Liver (tissue), 8 donors: ENCODE measurements at regions not wholly inside any gene's neighbourhood (a gene's known extent, or its start where the extent isn't known, plus 50 kb on each side); places are given as distances from the start of the nearest gene placed in this dataset.
"Not testable (repeated sequence)": the region's sequence is repeated elsewhere in the genome, so short reads cannot be mapped to it uniquely, and the experiment has no call there.

Source experiments
- DNase-seq: peaks from one replicate; pipeline ENCODE4 v3.0.0-alpha.2; 2017; ENCODE audit warnings: low spot score
- H3K27ac ChIP-seq, 2 donors: one replicate each; pipeline ENCODE4 v1.7.0; 2013; ENCODE audit warnings: inconsistent platforms in 2 of 2, low read length in 2 of 2, control low read depth in 1 of 2, low read depth in 1 of 2, mild to moderate bottlenecking in 1 of 2
- H3K27me3 ChIP-seq, 4 donors: one replicate each; pipeline versions ENCODE4 v1.6.1 to v1.7.0; 2013; ENCODE audit warnings: low read length in 3 of 4, inconsistent platforms in 1 of 4, mild to moderate bottlenecking in 1 of 4, moderate library complexity in 1 of 4; ENCODE audit not compliant: control insufficient read depth in 4 of 4, insufficient read depth in 4 of 4
- H3K36me3 ChIP-seq, 4 donors: one replicate each; pipeline versions ENCODE4 v1.6.1 to v1.7.0; 2013; ENCODE audit warnings: low read length in 3 of 4, mild to moderate bottlenecking in 3 of 4, low read depth in 1 of 4, moderate library complexity in 1 of 4; ENCODE audit not compliant: control insufficient read depth in 4 of 4, insufficient read depth in 3 of 4
- H3K4me1 ChIP-seq, 4 donors: one replicate each; pipeline versions ENCODE4 v1.6.1 to v1.7.0; 2013; ENCODE audit warnings: low read length in 3 of 4, mild to moderate bottlenecking in 3 of 4, moderate library complexity in 1 of 4; ENCODE audit not compliant: control insufficient read depth in 4 of 4, insufficient read depth in 4 of 4
- H3K4me3 ChIP-seq, 3 donors: one replicate each; pipeline versions ENCODE4 v1.6.1 to v1.7.0; 2013; ENCODE audit warnings: low read length in 3 of 3, control low read depth in 1 of 3, low read depth in 1 of 3, mild to moderate bottlenecking in 1 of 3
- H3K9ac ChIP-seq, 2 donors: one replicate each; pipeline ENCODE4 v1.7.0; 2013; ENCODE audit warnings: low read length in 2 of 2, mild to moderate bottlenecking in 2 of 2, moderate library complexity in 2 of 2, control low read depth in 1 of 2, low read depth in 1 of 2
- H3K9me3 ChIP-seq, 4 donors: one replicate each; pipeline versions ENCODE4 v1.6.1 to v1.7.0; 2013; ENCODE audit warnings: low read length in 3 of 4; ENCODE audit not compliant: control insufficient read depth in 4 of 4
- EGR1 ChIP-seq, 2 donors: IDR thresholded peaks; 2 replicates each; pipeline ENCODE4 v1.6.1; 2016 to 2018; ENCODE audit warnings: antibody characterized with exemption in 2 of 2, low read depth in 2 of 2
- FOXA2 ChIP-seq: IDR thresholded peaks from 2 replicates; pipeline ENCODE4 v1.6.1; 2016; ENCODE audit warnings: antibody characterized with exemption
- GABPA ChIP-seq, 2 donors: IDR thresholded peaks in 1 of 2; conservative IDR thresholded peaks in 1 of 2; 2 replicates each; pipeline ENCODE4 v1.6.1; 2016; ENCODE audit warnings: antibody characterized with exemption in 2 of 2, mild to moderate bottlenecking in 1 of 2, moderate library complexity in 1 of 2
- HNF4A ChIP-seq, 2 donors: conservative IDR thresholded peaks; 2 replicates each; pipeline ENCODE4 v1.6.1; 2016; ENCODE audit warnings: antibody characterized with exemption in 2 of 2, mild to moderate bottlenecking in 2 of 2
- JUND ChIP-seq, 2 donors: IDR thresholded peaks; 2 replicates each; pipeline ENCODE4 v1.6.1; 2016; ENCODE audit warnings: antibody characterized with exemption in 2 of 2
- NR2F2 ChIP-seq: IDR thresholded peaks from 2 replicates; pipeline ENCODE4 v1.6.1; 2016; ENCODE audit warnings: antibody characterized with exemption
- RAD21 ChIP-seq, 2 donors: IDR thresholded peaks; 2 replicates each; pipeline ENCODE4 v1.6.1; 2016; ENCODE audit warnings: antibody characterized with exemption in 2 of 2, mild to moderate bottlenecking in 2 of 2
- RXRA ChIP-seq, 2 donors: IDR thresholded peaks; 2 replicates each; pipeline ENCODE4 v1.6.1; 2017 to 2018; ENCODE audit warnings: antibody characterized with exemption in 2 of 2, mild to moderate bottlenecking in 1 of 2
- SP1 ChIP-seq: IDR thresholded peaks from 2 replicates; pipeline ENCODE4 v1.6.1; 2018; ENCODE audit warnings: antibody characterized with exemption, mild to moderate bottlenecking
- TAF1 ChIP-seq: conservative IDR thresholded peaks from 2 replicates; pipeline ENCODE4 v1.6.1; 2016; ENCODE audit warnings: antibody characterized with exemption, mild to moderate bottlenecking
- YY1 ChIP-seq: IDR thresholded peaks from 2 replicates; pipeline ENCODE4 v1.6.1; 2016; ENCODE audit warnings: antibody characterized with exemption, mild to moderate bottlenecking
- WGBS: extraction: QIAGEN DNeasy Blood & Tissue Kit; methylation state at CpG from one replicate; pipeline ENCODE4 v1.1.7; 2013; 5-methylcytosine and 5-hydroxymethylcytosine counted together
- TF ChIP-seq, protein P1 (sequence below): IDR thresholded peaks from 2 replicates; pipeline ENCODE4 v1.6.1; 2016; ENCODE audit warnings: antibody characterized with exemption
- TF ChIP-seq, protein P2 (sequence below): IDR thresholded peaks from 2 replicates; pipeline ENCODE4 v1.6.1; 2016; ENCODE audit warnings: antibody characterized with exemption
- TF ChIP-seq, protein P3 (sequence below): fragments of 150-350 bp; IDR thresholded peaks from 2 replicates; pipeline ENCODE4 v1.5.1; 2017; ENCODE audit warnings: improper control_type of control experiment, low read depth, low read length; ENCODE audit not compliant: missing input control
- TF ChIP-seq, protein P4 (sequence below): IDR thresholded peaks from 2 replicates; pipeline ENCODE4 v1.6.1; 2016; ENCODE audit warnings: antibody characterized with exemption
- donor health status: healthy.
- donor health status: healthy.
- donor health status: healthy.
- donor health status: healthy.
- donor health status: healthy.

DNA sequence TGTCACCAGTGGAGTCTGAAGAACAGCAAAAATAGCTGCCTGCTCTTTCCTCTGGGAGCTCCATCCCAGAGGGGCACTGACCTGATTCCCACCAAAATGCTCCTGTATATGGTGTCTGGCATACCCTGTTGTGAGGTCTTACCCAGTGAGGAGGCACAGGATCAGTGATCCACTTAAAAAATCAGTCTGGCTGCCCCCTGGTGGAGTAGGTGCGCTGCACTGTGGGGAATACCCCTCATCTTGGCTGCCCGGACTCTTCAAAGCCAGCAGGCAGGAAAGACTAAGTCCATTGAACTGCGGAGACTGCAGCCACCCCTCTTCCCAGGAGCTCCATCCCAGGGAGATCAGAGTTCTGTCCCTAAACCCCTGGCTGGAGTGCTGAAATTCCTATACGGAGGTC lies 230.9 kb upstream of the HTR1E start:
- no peak for DNase-seq
- TF ChIP-seq RAD21 (IDR thresholded peaks at IDR 0.05) (no peak), JUND (IDR thresholded peaks at IDR 0.05) (no peak), SP1 (no peak), RXRA (IDR thresholded peaks at IDR 0.05) (no peak), NR2F2 (no peak), FOXA2 (no peak), TAF1 (no peak), EGR1 (IDR thresholded peaks at IDR 0.05; ENCODE audit: low read depth in 2 of 2) (no peak)
- TF ChIP-seq, protein P1, sequence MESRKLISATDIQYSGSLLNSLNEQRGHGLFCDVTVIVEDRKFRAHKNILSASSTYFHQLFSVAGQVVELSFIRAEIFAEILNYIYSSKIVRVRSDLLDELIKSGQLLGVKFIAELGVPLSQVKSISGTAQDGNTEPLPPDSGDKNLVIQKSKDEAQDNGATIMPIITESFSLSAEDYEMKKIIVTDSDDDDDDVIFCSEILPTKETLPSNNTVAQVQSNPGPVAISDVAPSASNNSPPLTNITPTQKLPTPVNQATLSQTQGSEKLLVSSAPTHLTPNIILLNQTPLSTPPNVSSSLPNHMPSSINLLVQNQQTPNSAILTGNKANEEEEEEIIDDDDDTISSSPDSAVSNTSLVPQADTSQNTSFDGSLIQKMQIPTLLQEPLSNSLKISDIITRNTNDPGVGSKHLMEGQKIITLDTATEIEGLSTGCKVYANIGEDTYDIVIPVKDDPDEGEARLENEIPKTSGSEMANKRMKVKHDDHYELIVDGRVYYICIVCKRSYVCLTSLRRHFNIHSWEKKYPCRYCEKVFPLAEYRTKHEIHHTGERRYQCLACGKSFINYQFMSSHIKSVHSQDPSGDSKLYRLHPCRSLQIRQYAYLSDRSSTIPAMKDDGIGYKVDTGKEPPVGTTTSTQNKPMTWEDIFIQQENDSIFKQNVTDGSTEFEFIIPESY = no peak
- TF ChIP-seq, protein P2, sequence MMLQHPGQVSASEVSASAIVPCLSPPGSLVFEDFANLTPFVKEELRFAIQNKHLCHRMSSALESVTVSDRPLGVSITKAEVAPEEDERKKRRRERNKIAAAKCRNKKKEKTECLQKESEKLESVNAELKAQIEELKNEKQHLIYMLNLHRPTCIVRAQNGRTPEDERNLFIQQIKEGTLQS = no peak
- H3K36me3 ChIP-seq = no peaks in the 10 kb centered on the region
- H3K9ac ChIP-seq = no peak overlapping the region
- H3K9me3 ChIP-seq = no peaks in the 10 kb centered on the region
- peaks cover 0 to under 1% (median 0%) of the 10 kb centered on the region in 4 donors for H3K4me1 ChIP-seq
- H3K4me3 ChIP-seq = no peak overlapping the region
- H3K27ac ChIP-seq = no peak overlapping the region
- WGBS = 76% methylated on average over 4 of the region's 4 CpGs
- H3K27me3 ChIP-seq = no peaks in the 10 kb centered on the region

DNA sequence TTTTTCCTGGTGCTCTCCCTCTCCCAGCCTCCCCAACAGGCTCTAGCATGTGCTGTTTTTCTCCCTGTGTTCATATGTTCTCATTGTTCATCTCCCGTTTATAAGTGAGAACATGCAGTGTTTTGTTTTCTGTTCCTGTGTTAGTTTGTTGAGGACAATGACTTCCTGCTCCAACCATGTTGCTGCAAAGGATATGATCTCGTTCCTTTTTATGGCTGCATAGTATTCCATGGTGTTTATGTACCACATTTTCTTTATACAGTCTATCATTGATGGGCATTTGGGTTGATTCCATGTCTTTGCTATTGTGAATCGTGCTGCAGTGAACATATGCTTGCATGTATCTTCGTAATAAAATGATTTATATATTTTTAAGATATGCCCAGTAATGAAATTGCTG lies 236.1 kb upstream of the HTR1E start:
- not testable (repeated sequence) for DNase-seq, H3K4me1 ChIP-seq, H3K4me3 ChIP-seq, H3K36me3 ChIP-seq, H3K27ac ChIP-seq, H3K27me3 ChIP-seq, H3K9me3 ChIP-seq, H3K9ac ChIP-seq
- WGBS = 70% methylated on average over 4 of the region's 4 CpGs

DNA sequence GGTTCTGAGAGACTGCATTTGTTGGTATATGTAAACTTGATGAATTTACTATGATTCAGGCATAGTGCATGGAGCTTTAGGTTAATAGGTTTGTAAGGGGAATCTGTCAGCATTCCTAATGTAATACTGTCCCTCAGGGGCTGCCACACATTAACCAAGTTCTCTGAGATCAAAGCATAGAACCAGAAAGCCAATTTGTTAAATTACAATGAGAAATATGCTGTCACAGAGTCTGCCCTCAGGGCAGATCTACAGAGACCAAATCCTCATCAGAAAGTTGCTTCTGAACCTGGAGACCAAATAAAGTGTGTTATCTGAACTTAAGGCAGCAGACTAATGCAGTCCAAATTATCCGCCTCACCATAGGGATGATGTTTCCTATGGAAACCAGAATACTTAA lies 250.8 kb upstream of the HTR1E start:
- no peak overlapping the region for H3K9ac ChIP-seq
- H3K4me1 ChIP-seq = no peaks in the 10 kb centered on the region
- no peak for DNase-seq
- H3K4me3 ChIP-seq = no peak overlapping the region
- no peaks in the 10 kb centered on the region for H3K9me3 ChIP-seq
- 85% methylated on average over 1 of the region's 1 CpG for WGBS
- TF ChIP-seq HNF4A (conservative IDR thresholded peaks at IDR 0.05) = no peak
- TF ChIP-seq, protein P2 = no peak
- TF ChIP-seq YY1 = no peak
- no peak for TF ChIP-seq FOXA2
- TF ChIP-seq, protein P3, sequence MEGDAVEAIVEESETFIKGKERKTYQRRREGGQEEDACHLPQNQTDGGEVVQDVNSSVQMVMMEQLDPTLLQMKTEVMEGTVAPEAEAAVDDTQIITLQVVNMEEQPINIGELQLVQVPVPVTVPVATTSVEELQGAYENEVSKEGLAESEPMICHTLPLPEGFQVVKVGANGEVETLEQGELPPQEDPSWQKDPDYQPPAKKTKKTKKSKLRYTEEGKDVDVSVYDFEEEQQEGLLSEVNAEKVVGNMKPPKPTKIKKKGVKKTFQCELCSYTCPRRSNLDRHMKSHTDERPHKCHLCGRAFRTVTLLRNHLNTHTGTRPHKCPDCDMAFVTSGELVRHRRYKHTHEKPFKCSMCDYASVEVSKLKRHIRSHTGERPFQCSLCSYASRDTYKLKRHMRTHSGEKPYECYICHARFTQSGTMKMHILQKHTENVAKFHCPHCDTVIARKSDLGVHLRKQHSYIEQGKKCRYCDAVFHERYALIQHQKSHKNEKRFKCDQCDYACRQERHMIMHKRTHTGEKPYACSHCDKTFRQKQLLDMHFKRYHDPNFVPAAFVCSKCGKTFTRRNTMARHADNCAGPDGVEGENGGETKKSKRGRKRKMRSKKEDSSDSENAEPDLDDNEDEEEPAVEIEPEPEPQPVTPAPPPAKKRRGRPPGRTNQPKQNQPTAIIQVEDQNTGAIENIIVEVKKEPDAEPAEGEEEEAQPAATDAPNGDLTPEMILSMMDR = no peak
- TF ChIP-seq, protein P4, sequence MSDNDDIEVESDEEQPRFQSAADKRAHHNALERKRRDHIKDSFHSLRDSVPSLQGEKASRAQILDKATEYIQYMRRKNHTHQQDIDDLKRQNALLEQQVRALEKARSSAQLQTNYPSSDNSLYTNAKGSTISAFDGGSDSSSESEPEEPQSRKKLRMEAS = no peak
- no peak for TF ChIP-seq JUND (IDR thresholded peaks at IDR 0.05)
- no peak for TF ChIP-seq RXRA (IDR thresholded peaks at IDR 0.05)
- TF ChIP-seq, protein P1 = no peak
- no peak for TF ChIP-seq GABPA (IDR thresholded peaks at IDR 0.05 in 1 of 2, conservative IDR thresholded peaks at IDR 0.05 in 1 of 2)
- H3K27ac ChIP-seq = no peak overlapping the region
- no peaks in the 10 kb centered on the region for H3K36me3 ChIP-seq
- no peaks in the 10 kb centered on the region for H3K27me3 ChIP-seq
